ENCODE measurements at regions not wholly inside any gene's neighbourhood (a gene's known extent, or its start where the extent isn't known, plus 50 kb on each side); places are given as distances from the start of the nearest gene placed in this dataset.

DNA sequence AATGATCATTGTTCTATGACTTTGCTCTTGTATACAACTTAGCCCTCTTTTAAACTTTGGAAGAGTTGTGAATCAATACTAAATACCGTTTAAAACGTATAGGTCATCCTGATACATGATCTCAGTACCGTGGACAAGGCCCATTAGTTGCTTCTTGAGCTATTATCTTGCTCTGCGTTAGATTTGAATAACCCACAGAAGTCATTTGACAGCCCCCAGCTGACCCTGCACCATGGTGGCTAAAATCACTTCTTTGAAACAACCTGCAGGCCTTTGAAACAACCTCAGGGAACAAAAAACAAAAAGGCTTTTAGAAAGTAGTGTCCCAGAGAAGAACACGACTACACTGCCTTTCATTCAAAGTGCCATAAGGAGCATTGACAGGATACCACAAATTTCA, 473.0 kb upstream of the ADGRL2 start:
- ATAC-seq: no peak
- no peak for DNase-seq

DNA sequence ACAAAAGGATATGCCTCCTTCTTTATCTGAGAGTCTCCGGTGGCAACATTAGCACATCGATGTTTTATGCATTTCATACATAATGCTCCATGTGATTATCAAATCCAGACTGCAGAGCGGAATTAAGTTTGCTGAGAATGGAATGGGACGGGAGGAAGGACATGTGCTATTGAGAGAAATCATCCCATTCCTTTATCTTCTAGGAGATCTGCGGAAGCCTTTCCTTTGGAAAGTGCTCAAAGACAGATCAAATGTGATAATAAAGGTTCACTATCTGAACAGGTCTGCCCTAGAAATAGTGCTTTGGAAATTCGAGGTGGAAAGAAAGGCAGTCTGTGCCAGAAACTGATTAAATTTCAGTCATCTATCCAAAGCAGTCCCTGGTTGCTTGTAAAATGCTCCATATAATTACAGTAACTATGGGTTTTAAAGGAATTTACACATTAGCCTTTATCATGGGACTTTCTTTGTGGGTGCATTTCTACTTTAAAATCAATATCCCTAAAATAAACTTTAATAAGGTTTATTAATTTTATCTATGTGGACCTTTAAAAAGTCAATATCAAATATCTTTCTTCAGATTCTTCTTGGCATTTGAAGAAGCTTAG, 473.5 kb upstream of the ADGRL2 start:
- ATAC-seq (no peak), DNase-seq (no peak)

DNA sequence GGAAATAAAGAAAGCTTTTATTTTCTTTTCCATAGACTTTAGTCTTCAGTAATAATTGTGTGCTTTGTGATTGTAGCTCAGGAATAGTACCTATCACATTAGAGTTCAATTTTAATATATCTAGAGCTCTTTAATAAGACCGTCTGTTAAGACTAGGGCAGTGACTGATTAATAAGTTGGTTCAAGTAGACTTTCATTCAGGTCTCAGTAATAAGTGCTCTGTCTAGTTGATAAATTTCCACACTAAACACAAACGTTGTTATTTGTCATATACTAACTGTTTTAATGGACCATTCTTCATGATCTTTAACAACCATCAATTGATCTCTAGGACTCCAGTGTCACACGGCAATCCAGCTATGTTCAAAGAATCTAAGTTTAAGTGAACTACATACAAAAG, 474.5 kb upstream of the ADGRL2 start:
- no peak for DNase-seq
- ATAC-seq: no peak

DNA sequence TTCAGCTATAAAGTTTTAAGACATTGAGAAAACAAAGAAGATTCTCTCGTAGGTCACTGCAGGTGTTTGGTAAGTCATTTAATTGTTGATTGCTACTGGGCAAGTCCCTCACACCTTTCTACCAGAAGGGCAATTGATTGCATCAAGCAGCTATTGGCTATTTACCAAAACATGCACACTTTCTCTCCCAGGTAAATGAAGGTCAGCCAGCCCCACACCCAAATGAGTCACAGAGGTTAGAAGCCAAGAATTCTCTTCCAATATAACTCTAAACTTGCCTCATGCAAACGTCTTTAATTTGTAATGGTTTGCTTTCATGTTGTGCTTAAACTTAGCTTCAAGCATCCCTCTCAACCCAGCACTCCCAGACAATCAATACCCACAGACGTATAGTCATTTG, 475.3 kb upstream of the ADGRL2 start:
- no peak for ATAC-seq
- DNase-seq: no peak

DNA sequence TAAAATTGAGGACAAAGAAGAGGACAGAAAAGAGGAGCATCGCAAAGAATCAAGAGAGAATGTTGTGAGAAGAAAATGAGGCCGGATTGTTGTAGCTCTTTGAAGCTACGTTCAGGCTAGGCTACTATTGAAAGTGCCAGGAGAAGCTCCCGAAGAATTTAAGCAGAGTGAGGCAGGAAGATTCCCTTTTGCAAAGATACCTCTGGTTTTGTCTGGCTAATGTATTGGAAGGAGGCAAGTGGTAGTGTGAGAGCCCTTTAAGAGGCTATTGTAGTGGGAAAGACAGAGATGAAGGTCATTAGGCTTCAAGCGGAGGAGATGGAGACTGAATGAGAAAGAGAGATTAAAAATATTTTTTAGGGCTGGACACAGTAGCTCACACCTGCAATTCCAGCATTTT, 476.9 kb upstream of the ADGRL2 start:
- ATAC-seq (no peak), DNase-seq (no peak)

DNA sequence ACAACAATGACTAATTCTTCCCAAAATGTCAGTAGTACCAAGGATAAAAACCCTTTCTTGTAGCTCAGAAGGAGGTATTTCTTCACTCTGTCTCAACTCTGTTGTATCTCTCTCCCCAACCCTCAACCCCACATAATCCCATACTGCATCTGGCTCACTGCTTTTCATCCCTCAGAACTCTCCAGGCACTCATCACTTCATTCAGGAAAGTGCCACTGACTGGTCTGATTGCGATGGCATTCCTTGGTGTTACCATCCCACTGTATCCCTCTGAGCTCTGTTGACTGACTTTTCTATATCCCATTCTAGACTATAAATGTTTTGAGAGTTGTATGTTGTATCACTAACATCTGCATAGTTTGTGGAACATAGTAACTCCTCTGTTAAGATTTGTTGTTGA, 483.5 kb upstream of the ADGRL2 start:
- no peak for DNase-seq
- no peak for ATAC-seq

DNA sequence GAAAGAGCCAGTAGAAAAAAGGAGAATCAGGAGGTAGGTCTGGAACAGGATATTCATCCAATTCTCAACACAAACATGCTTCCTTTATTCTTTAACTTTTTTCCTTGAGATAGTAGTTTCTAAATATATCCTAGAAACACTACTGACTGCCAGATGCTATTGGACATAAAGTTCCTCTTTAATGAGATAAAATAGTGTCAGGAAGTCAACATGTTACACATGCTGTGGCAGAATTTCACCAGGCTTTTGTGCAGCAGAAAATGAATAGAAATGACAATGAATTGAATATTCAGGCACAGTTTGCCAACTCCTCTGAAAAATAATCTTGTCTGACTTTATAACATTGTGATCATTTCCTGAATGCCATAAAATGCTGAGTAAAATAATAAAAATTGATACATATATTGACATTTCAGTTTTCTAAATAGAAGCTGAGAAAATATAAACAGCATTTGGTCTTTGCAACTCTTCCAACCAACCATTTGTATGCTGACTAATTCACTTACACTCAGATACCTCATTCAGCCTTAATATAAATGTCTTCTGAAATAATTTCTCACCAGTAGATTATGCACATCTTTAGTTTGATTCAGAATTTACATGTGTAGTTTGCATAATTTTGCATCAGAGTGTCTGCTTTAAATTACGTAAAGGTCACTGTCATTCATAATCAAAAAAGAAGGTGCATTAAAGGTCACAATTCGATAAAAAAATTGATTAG, 486.1 kb upstream of the ADGRL2 start:
- no peak for DNase-seq

DNA sequence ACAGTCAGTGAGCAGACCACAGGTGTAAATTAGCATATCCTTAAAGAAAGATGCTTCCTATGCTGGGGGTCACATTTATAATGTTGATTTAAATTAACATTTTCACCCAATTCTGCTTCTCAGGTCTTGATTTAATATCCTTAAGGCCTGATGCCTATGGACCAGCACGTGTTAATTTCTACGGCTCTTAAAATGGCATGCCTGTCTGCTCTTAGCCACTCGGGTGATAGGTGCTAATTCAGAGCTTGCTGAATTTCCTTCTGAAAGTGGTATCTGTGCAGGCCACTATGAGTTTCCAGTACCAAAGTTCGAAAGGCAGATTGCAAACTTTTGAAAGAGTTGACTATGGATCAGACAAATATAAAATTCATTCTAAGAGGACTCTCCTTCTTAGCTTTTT, 487.4 kb upstream of the ADGRL2 start:
- DNase-seq (no peak), ATAC-seq (no peak)

More for the DNA sequence above, 486.1 kb upstream of the ADGRL2 start:
- no peak for ATAC-seq

DNA sequence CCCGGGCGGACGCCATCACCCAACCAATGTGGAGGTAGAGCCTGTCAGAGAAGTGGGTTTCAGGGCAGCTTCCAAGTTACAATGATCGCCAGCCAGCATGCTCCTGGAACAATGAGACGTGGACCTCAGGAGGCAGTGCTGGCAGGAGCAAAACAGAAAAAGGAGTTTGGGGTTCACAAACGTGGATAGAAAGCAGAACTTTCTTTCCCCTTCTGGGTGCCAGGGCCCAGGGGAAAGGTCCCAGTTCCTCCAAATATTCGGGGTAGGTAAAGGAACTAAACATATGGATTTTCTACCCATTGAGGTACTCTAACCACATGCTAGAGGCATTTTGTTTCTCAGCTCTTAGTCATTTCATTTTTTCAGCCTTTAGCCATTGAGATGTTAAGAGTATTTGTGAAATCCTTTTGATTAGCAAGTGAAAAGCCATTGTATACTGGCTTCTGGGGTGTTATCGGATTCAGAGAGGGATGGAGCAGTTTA, 488.4 kb upstream of the ADGRL2 start:
- ATAC-seq (no peak), DNase-seq (no peak)

DNA sequence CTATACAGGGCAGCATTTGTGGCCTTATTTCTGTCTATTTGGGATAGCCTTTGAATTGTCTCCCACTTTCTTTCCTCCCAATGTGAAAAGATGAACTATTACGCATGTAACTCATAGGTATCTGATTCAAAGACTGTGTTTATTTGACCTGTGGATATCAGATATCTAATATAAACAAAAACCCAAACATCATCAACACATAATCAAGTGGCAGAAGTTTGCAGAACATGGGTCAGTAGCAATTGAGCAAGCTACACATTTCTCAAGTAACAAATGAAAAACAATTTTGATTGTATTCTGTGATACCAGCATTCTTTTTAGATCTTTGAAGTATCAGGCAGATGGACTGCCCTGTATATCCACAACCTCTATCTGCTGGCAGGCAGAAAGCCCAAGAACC, 490.5 kb upstream of the ADGRL2 start:
- DNase-seq: no peak
- no peak for ATAC-seq

DNA sequence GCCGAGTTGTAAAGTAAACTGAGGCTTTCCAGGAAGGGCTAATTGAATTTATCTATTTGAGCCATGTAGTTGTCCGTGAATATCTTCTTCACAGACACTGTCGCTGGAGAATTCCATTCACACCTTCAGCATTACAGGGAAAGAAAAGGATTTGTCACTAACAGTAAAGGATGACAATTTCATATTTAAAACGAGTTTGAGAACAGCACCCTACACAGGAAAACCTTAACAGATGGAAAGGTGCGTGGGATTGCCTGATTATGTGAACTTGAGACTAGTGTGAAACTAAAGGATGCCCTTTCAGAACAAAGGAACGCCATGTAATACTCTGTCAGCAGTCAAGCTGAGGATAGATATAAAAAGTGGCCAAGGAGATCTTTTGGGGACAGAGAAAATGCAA, 492.5 kb upstream of the ADGRL2 start:
- ATAC-seq: no peak
- DNase-seq: no peak

DNA sequence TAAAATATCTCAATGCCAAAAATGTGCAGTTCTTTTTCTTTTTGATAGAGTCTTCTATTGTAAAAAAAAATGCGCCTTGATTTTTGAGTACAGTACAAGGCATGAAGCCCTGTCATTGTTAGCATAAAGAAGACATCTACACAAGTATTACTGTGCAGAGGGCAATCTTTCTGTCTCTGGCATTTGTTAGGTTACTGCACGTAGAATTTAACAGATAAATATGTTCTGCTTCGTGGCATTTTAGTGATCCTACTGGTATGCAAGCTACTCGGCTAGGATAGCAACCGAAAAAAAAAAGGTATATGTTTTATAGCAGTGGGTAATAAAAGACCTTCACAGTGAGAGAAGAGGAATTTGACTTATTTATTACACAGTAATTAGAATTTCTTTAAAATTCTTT, 492.9 kb upstream of the ADGRL2 start:
- no peak for DNase-seq

DNA sequence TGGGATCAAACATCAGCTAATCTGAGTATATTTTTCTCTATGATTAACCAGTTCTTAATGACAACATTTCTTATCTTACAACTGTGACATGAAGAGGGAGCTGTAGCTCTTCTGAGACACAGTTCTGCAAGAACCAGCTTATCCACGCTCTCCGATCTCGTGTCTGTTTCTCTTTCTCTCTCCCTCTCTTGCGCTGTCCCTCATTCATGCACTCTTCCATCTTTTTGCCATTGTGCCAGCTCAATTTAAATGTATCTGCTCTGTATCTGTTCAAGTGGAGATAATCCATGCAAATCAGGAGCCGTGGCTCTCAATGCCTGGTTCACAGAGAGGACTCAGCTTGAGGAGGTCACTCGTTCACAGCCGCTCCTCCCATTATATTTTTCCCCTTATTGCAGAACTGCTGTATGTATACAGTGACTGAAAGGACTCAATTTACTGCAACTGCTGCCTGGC, 494.7 kb upstream of the ADGRL2 start:
- DNase-seq (no peak), ATAC-seq (no peak)

More for the DNA sequence above, 492.9 kb upstream of the ADGRL2 start:
- ATAC-seq: no peak

DNA sequence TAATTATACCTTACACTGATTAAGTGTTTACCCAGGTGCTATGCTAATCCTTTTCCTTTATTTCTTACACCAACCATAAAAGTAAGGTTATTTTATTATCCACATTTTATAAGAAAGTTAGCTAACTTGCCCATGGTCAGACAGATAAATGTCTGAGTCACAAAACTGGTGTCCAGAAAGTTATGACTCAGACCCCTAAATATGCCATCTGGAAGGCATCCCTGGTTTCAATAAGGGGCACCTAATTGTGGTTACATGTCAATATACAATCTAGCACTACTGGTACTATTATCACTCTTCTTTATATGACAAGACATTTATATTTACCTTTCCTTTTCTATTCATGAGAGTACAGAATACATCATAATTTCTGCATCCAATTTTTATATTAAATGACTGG, 496.5 kb upstream of the ADGRL2 start:
- ATAC-seq (no peak), DNase-seq (no peak)

DNA sequence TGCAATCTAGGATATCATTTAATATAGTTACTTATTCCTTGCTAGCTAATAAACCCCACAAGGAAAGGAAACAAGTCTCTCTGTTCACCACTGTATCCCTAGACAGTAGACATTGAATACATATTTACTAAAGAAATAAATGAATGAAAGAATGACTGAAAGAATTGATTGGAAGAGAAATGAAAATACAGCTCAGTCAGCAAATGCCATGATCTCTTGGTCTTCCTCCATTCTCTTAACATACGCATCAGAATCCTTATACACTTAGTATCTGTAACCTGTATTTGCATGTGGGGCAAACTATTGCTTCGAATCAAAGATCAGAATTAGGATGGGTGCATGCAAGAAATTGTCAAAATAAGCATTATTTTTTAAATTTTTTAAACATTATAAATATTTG, 500.8 kb upstream of the ADGRL2 start:
- no peak for DNase-seq
- no peak for ATAC-seq

DNA sequence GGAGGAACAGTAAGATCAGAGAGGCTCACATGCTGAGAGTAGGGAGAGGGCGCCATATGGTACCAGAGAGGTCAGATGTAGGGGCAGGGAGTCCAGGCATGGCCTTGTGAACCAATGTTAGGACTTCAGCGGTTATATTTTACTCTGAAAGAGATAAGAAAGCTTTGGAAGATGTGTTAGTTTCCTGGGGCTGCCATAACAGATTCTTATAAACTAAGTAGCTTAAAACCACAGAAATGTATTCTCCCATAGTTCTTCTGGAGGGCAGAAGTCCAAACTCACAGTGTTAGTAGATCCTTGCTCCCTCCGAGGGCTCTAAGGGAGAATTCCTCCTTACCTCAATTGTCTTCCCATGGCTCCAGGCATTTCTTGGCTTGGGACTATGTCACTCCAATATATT, 502.5 kb upstream of the ADGRL2 start:
- ATAC-seq (no peak), DNase-seq (no peak)

DNA sequence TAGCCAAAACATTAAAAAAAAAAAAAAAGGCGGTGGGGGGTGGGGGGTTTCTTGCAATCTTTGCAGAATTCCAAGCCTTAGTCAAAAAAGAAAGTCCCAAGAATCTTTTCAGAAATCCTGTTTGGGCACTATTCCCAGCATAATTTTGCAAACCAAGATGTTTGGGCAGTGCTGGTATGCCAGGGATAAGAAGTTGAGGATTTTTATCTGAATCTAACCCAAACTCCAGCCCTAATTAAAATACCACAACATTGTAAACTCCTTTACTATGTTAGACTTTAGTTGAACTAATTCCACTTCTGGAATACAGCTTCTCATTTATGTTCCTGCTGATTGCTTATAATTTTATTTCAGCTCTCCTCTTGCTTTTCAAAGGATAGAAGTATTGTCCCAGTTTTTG, 504.1 kb upstream of the ADGRL2 start:
- ATAC-seq (no peak), DNase-seq (no peak)

DNA sequence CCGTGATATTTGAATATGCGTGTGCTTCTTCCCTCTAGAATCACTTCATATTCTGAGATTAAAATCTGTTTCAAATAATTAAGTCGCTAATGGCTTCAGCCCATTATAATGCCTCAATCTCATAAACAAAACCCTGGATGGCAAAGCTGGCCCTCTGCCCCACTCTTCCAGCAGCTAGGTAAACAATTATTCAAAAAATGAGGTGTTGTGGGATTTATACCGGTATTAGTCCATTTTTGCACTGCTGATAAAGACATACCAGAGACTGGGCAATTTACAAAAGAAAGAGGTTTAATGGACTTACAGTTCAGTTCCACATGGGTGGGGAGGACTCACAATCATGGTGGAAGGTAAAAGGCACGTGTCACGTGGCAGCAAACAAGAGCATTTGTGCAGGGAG, 510.4 kb upstream of the ADGRL2 start:
- ATAC-seq: no peak
- no peak for DNase-seq

DNA sequence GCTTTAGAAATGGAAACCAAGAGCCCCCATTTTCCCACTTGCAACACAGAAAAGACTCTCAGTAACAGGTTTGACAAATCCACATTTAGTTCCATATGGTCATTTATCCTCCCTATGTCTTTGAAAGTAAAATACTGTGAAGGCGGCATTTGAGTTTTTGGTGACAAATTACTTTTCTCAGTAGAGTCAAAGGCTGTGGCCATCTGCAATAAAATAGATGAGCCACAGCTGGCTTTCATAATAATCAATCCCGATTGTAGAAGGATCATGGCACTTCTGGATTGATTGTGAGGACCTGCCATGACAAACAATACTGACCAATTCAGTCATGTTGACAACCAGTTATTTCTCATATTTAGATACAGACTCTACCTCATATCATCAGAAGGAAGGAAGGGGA, 512.0 kb upstream of the ADGRL2 start:
- DNase-seq (no peak), ATAC-seq (no peak)

DNA sequence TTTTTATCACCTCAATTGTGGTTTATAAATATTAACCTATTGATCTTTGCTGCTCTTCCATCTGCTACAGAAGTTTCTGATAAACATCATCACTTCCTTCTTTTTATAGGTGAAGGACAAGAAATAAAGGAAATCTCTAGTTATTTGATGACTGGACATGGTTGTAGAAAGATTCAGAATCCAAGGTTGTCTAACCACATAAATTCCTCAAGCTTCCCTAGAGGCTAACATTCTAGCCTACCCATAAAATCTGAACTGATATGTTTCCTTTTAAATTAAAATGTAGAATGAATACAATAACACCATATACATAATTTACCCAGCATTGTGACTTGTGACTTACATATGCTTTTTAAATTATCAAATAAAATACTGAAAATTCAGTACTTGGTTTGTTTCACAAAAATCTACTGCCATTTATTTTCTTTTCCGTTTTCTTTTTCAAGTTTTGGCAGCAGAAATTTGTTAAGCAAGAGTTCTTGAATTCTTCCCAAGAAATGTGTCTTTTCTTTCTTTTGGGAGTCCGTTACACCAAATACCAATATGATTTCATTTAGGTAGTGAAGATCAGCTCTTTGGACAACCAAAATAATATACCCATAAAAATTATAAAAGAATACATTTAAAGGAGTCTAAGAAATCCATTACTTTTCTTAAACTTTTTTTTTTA, 513.2 kb upstream of the ADGRL2 start:
- no peak for DNase-seq
- ATAC-seq: no peak

DNA sequence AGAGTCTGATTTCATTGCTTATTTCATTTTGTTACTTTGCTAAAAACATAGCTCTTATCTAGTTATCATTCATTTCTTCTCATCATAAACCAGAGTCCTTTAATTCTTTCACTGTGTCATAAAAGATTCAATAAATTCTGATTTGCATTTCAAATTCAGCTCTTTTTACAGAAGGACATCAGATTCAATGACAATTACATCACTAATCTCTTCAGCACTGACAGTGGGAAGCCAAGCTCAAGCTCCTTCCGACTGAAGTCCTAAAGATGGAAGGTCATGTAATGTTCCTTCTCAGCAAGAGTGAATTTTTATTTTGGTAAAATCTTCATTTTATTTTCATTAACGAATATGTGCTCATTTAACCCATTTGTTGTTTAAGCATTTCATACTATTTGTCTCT, 530.7 kb upstream of the ADGRL2 start:
- DNase-seq: no peak
- ATAC-seq: no peak

DNA sequence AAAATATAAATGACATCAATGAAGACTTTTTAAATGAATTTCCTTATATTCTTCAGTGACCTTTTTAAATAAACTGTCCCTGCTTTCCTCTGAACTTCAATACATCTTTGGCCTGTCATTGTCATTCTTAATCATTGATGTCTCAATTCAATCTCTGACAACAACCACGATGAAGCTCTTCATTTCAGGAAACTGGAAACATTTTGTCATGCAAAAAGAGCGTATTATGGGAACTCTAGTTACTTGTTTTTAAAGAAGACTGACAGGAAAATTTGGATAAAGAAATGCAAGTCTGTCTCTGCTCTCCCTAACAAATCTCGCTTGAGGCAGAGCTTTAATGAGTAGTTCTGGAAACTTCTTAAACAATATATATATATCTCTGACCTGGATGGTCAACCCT, 535.8 kb upstream of the ADGRL2 start:
- ATAC-seq (no peak), DNase-seq (no peak)

DNA sequence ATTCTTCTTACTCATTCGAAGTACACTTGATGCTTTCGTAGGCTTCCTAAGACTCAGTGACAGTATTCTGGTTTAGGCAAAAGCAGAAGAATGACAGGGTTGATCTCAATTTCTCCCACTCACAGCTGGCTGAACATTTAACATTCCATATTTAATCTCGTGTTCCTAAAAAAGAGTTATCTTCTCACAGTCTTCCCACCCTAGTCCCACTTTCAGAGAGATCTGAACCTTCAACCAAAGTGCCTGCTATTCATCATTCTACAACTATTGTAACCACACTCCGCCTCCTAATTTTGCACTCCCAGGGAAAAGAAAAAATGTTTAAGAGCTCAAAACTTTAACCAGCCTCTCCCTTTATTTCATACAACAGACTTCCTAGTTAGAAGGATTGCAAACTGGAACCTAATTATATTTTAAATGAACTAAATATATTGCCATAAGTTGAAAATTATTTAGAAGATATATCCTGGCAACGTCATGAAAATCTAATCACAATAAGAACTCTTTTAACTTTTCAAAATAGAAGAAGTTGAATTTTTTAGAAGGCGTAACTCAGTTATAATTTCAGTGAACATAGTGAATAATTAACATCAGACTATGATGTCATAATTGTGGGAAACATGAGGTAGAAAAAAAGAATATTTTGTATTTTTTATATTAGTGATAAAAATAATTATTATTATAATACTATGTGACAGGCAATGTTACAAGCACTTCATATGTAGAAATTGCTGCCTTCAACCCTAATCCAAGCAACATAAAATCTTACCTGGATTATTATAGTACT, 540.9 kb upstream of the ADGRL2 start:
- ATAC-seq (no peak), DNase-seq (no peak)

All from stimulated activated naive CD8-positive, alpha-beta T cell treated with anti-CD3 and anti-CD28 coated beads, Interleukin-15, Interleukin-2, amounts not matched to agents 100 U/mL and 50 U/mL, for 24 hours (primary cell).